ENCODE measurements at regions not wholly inside any gene's neighbourhood (a gene's known extent, or its start where the extent isn't known, plus 50 kb on each side); places are given as distances from the start of the nearest gene placed in this dataset.

DNA sequence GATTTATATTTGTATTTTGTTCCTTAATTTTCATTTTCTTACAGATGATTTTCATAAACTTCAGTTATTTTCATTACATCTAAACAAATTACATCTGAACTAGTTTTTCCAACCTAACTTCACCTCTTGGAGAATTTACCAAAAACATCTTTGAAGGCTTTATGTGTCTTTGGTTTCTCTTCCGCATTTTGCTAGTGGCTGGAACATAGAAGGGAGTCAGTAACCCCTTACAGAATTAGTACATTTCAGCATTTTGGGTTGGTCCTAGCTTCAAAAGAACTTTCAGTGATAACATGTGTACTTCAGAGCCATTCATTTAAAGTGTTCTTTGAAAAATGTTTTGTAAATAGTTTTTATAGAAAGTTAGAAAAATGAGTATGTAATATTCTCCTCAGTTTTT lies 169.8 kb upstream of the MTPN start:
- DNase-seq = no peak

DNA sequence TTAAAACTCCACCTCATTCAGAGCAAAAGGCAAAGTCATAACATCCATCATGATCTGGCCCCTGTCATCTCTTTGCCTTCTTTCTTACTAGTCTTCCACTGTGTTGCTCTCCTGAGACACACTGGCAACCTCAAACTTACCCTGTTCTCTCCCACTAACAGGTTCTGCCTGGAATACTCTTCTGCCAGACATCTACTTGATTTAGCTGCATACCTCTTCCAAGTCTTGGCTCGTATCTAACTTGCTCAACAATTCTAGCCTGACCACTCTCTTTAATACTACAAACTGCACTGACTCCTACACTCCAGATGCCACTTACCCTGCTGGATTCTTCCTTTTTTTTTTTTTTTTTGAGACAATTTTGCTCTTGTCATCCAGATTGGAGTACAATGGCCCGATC lies 167.0 kb upstream of the MTPN start:
- Histone ChIP-seq H3K36me3 (no peaks in the 10 kb centered on the region), H3K9me3 (no peaks in the 10 kb centered on the region), H3K27me3 (no peaks in the 10 kb centered on the region), H3K4me1 (peaks cover 0 to 58% (median 19%) of the 10 kb centered on the region in 4 donors), H3K4me3 (no peak overlapping the region), H3K27ac (peak overlapping the region in 3 of 4 donors; percentile 52 to 64 (median 60))
- TF ChIP-seq, protein P1, sequence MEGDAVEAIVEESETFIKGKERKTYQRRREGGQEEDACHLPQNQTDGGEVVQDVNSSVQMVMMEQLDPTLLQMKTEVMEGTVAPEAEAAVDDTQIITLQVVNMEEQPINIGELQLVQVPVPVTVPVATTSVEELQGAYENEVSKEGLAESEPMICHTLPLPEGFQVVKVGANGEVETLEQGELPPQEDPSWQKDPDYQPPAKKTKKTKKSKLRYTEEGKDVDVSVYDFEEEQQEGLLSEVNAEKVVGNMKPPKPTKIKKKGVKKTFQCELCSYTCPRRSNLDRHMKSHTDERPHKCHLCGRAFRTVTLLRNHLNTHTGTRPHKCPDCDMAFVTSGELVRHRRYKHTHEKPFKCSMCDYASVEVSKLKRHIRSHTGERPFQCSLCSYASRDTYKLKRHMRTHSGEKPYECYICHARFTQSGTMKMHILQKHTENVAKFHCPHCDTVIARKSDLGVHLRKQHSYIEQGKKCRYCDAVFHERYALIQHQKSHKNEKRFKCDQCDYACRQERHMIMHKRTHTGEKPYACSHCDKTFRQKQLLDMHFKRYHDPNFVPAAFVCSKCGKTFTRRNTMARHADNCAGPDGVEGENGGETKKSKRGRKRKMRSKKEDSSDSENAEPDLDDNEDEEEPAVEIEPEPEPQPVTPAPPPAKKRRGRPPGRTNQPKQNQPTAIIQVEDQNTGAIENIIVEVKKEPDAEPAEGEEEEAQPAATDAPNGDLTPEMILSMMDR (IDR thresholded peaks at IDR 0.05) = no peak
- TF ChIP-seq POLR2AphosphoS5 (IDR thresholded peaks at IDR 0.05) = peak; percentile 48 to 81 (median 70)
- intact Hi-C loops (cut with DNase I) = loop anchor here (2.0 to 10.0 kb wide), 5 partner anchors 111 to 1001 kb away; no protein-coding TSS in a partner anchor
- DNase-seq = no peak
- 91 to 92% methylated on average over 2 of the region's 2 CpGs for WGBS, 2 donors

More for the DNA sequence above, 169.8 kb upstream of the MTPN start:
- Histone ChIP-seq H3K4me1 (peaks cover 0 to 36% (median 16%) of the 10 kb centered on the region in 4 donors), H3K4me3 (no peak overlapping the region), H3K27me3 (no peaks in the 10 kb centered on the region), H3K9me3 (no peaks in the 10 kb centered on the region), H3K36me3 (no peaks in the 10 kb centered on the region), H3K27ac (no peak overlapping the region)
- TF ChIP-seq EP300 (IDR thresholded peaks at IDR 0.05) = no peak
- no peak for TF ChIP-seq POLR2A (IDR thresholded peaks at IDR 0.05)
- no peak for TF ChIP-seq POLR2AphosphoS5 (IDR thresholded peaks at IDR 0.05)
- TF ChIP-seq, protein P1 (IDR thresholded peaks at IDR 0.05) = no peak
- intact Hi-C loops (cut with DNase I) = loop anchor here (10.0 kb wide), 3 partner anchors 448 to 998 kb away; no protein-coding TSS in a partner anchor
- WGBS, 2 donors = 91 to 95% methylated on average over 1 of the region's 1 CpG

DNA sequence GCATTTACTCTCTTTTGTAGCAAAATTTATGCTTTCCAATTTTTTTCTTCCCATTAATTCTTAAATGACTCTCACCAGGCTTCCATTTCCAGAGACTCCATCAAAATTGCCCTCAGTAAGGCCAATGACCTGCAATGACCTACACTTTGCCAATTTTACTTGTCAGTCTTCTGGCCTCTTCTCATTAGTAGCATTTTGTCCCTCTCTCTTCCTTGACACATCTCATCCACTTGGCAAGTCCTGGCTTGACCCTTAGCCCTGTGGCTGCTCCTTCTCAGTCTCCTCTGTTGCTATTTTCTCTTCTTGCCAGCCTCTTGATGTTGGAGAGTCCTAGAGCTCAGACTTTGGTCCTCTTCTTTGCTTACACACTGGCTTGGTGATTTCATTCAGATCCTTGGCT lies 166.1 kb upstream of the MTPN start:
- Histone ChIP-seq H3K4me3 (no peak overlapping the region), H3K27ac (peak overlapping the region in 2 of 4 donors; percentile 60 to 64), H3K9me3 (no peaks in the 10 kb centered on the region), H3K4me1 (peaks cover 2 to 66% (median 26%) of the 10 kb centered on the region in 4 donors), H3K36me3 (no peaks in the 10 kb centered on the region), H3K27me3 (no peaks in the 10 kb centered on the region)
- TF ChIP-seq, protein P1 (IDR thresholded peaks at IDR 0.05) = no peak
- TF ChIP-seq POLR2AphosphoS5 (IDR thresholded peaks at IDR 0.05) (no peak), POLR2A (IDR thresholded peaks at IDR 0.05) (no peak), EP300 (IDR thresholded peaks at IDR 0.05) (no peak)
- intact Hi-C loops (cut with DNase I) = loop anchor here (5.0 to 10.0 kb wide), 4 partner anchors 124 to 1002 kb away; no protein-coding TSS in a partner anchor
- DNase-seq = no peak

DNA sequence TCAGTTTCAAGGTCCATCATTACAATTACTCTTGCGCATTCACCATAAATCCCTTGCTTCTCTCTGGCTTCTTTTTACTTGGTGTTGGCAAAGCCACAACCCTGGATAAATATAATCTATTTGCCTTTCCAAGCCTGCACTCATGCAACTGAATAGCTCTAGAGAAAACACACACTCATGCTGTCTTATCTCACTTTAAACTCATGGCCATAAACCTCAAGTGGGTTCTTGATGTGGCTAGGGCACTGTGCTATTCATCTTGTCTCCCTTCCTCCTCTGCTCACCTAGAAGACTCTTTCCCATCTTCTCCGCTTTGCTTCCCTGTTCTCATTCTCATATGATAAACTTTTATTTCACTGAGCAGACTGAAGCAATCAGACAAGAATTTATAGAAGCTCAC lies 165.4 kb upstream of the MTPN start:
- Histone ChIP-seq H3K9me3 (no peaks in the 10 kb centered on the region), H3K36me3 (no peaks in the 10 kb centered on the region), H3K27ac (peak overlapping the region in 3 of 4 donors; percentile 14 to 64 (median 60)), H3K27me3 (no peaks in the 10 kb centered on the region), H3K4me3 (no peak overlapping the region), H3K4me1 (peaks cover 2 to 66% (median 26%) of the 10 kb centered on the region in 4 donors)
- intact Hi-C loops (cut with DNase I) = loop anchor here (5.0 to 10.0 kb wide), 4 partner anchors 125 to 1002 kb away; no protein-coding TSS in a partner anchor
- DNase-seq = no peak
- 70 to 91% methylated on average over 2 of the region's 2 CpGs for WGBS, 2 donors
- TF ChIP-seq EP300 (IDR thresholded peaks at IDR 0.05) (peak in 3 of 4 donors; percentile 28 to 78 (median 67)), POLR2AphosphoS5 (IDR thresholded peaks at IDR 0.05) (peak; percentile 70 to 97 (median 84))
- TF ChIP-seq, protein P1 (IDR thresholded peaks at IDR 0.05) = no peak

DNA sequence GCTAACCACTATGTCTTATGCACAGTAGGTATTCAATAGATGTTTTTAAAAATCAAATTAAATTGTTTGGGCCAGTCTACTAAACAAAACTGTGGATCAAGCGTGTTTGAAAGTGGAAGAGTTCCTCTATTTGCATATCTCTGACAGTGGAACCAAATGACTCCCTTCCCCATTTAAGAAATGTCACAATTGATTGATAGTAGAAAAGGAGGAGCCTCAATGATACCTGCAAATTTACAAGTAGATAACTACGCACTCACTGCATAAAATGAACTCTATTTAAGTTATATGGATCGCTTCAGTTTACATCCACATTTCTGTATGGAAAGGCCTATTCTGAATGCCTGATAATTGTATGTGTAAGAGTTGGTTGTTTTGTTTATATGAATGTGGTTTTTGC lies 163.3 kb upstream of the MTPN start:
- Histone ChIP-seq H3K27me3 (no peaks in the 10 kb centered on the region), H3K4me3 (no peak overlapping the region), H3K9me3 (no peaks in the 10 kb centered on the region), H3K27ac (peak overlapping the region in 2 of 4 donors; percentile 64), H3K36me3 (no peaks in the 10 kb centered on the region), H3K4me1 (peaks cover 2 to 66% (median 26%) of the 10 kb centered on the region in 4 donors)
- TF ChIP-seq, protein P1 (IDR thresholded peaks at IDR 0.05) = no peak
- TF ChIP-seq POLR2A (IDR thresholded peaks at IDR 0.05) (no peak), EP300 (IDR thresholded peaks at IDR 0.05) (no peak), POLR2AphosphoS5 (IDR thresholded peaks at IDR 0.05) (no peak)
- DNase-seq = no peak
- WGBS, 2 donors = 84 to 88% methylated on average over 3 of the region's 3 CpGs
- intact Hi-C loops (cut with DNase I) = loop anchor here (5.0 to 10.0 kb wide), 4 partner anchors 127 to 1004 kb away; no protein-coding TSS in a partner anchor

Measured in sigmoid colon (tissue), 6 donors.